HL-60 (cell line): ENCODE measurements at regions not wholly inside any gene's neighbourhood (a gene's known extent, or its start where the extent isn't known, plus 50 kb on each side); places are given as distances from the start of the nearest gene placed in this dataset.

Experiments
- POLR2AphosphoS5 ChIP-seq: IDR thresholded peaks from 2 replicates; pipeline ENCODE4 v1.6.1; 2012; ENCODE audit warnings: low read depth
- TF ChIP-seq, protein P1 (sequence below): IDR thresholded peaks from 2 replicates; pipeline ENCODE4 v1.6.1; 2012; ENCODE audit warnings: low read depth; ENCODE audit not compliant: insufficient replicate concordance

DNA sequence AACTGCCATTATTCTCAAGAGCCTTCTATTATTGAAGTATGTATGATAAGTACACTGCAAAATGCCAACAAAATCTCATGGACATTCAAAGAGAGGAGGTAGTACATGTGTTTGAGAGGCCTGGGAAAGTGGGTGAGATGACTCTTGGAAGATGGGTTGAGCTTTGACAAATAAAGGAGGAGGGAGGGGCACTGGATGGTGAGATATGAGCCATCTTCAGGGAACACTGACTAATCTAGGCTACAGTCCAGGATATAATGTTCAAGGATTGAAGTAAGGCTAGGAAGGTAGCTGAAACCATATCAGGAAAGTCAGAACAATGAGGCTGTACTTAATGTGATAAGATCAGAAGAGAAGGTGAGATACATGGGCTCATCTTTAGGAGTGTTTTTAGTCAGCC lies 559.7 kb downstream of the ZEB2 start:
- TF ChIP-seq, protein P1, sequence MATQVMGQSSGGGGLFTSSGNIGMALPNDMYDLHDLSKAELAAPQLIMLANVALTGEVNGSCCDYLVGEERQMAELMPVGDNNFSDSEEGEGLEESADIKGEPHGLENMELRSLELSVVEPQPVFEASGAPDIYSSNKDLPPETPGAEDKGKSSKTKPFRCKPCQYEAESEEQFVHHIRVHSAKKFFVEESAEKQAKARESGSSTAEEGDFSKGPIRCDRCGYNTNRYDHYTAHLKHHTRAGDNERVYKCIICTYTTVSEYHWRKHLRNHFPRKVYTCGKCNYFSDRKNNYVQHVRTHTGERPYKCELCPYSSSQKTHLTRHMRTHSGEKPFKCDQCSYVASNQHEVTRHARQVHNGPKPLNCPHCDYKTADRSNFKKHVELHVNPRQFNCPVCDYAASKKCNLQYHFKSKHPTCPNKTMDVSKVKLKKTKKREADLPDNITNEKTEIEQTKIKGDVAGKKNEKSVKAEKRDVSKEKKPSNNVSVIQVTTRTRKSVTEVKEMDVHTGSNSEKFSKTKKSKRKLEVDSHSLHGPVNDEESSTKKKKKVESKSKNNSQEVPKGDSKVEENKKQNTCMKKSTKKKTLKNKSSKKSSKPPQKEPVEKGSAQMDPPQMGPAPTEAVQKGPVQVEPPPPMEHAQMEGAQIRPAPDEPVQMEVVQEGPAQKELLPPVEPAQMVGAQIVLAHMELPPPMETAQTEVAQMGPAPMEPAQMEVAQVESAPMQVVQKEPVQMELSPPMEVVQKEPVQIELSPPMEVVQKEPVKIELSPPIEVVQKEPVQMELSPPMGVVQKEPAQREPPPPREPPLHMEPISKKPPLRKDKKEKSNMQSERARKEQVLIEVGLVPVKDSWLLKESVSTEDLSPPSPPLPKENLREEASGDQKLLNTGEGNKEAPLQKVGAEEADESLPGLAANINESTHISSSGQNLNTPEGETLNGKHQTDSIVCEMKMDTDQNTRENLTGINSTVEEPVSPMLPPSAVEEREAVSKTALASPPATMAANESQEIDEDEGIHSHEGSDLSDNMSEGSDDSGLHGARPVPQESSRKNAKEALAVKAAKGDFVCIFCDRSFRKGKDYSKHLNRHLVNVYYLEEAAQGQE: no peak
- TF ChIP-seq POLR2AphosphoS5: no peak
